Neural progenitor cell (in vitro differentiated cells): ENCODE measurements at regions not wholly inside any gene's neighbourhood (a gene's known extent, or its start where the extent isn't known, plus 50 kb on each side); places are given as distances from the start of the nearest gene placed in this dataset.

Source experiments
- DNase-seq: peaks from one replicate; pipeline ENCODE4 v3.0.0-alpha.2; 2016; ENCODE audit warnings: low spot score
- H2AFZ ChIP-seq: fragments of 200-600 bp; sonication (generic); replicated peaks from 2 replicates; pipeline ENCODE4 v1.6.1; 2016; ENCODE audit warnings: antibody characterized with exemption
- H3F3A ChIP-seq: fragments of 200-600 bp; sonication (generic); 2 replicates; pipeline ENCODE4 v1.6.1; 2016; ENCODE audit warnings: antibody characterized with exemption, low read depth
- H3K27ac ChIP-seq: fragments of 200-600 bp; sonication (generic); 2 replicates; pipeline ENCODE4 v1.5.1; 2016; ENCODE audit warnings: mild to moderate bottlenecking
- H3K27me3 ChIP-seq: fragments of 200-600 bp; sonication (generic); 2 replicates; pipeline ENCODE4 v1.6.1; 2016; ENCODE audit warnings: mild to moderate bottlenecking, moderate library complexity
- H3K36me3 ChIP-seq: fragments of 200-600 bp; sonication (generic); 2 replicates; pipeline ENCODE4 v1.5.1; 2016
- H3K4me1 ChIP-seq: fragments of 200-600 bp; sonication (generic); 2 replicates; pipeline ENCODE4 v1.6.1; 2016; ENCODE audit warnings: mixed run types
- H3K4me2 ChIP-seq: fragments of 200-600 bp; sonication (generic); 2 replicates; pipeline ENCODE4 v1.6.1; 2016
- H3K4me3 ChIP-seq: fragments of 200-600 bp; sonication (generic); 2 replicates; pipeline ENCODE4 v1.5.1; 2016
- H3K79me2 ChIP-seq: fragments of 200-600 bp; sonication (generic); 2 replicates; pipeline ENCODE4 v1.6.1; 2016; ENCODE audit warnings: low read depth
- H3K9ac ChIP-seq: fragments of 200-600 bp; sonication (generic); 2 replicates; pipeline ENCODE4 v1.6.1; 2016
- H3K9me3 ChIP-seq: fragments of 200-600 bp; sonication (generic); 2 replicates; pipeline ENCODE4 v1.5.1; 2016; ENCODE audit warnings: low read depth
- H4K20me1 ChIP-seq: fragments of 200-600 bp; sonication (generic); 2 replicates; pipeline ENCODE4 v1.6.1; 2016; ENCODE audit warnings: low read depth
- H3K27ac Mint-ChIP-seq: 3 replicates; pipeline ENCODE4 v1.8.0; 2021; ENCODE audit warnings: mixed read lengths
- H3K27me3 Mint-ChIP-seq: 2 replicates; pipeline ENCODE4 v1.8.0; 2022; ENCODE audit warnings: low read depth, mild to moderate bottlenecking, inconsistent platforms, moderate library complexity, mixed read lengths; ENCODE audit not compliant: insufficient read depth
- H3K36me3 Mint-ChIP-seq: 3 replicates; pipeline ENCODE4 v1.8.0; 2021; ENCODE audit warnings: mixed read lengths
- H3K4me1 Mint-ChIP-seq: 3 replicates; pipeline ENCODE4 v1.8.0; 2021; ENCODE audit warnings: mixed read lengths
- H3K4me3 Mint-ChIP-seq: 3 replicates; pipeline ENCODE4 v1.8.0; 2021; ENCODE audit warnings: mild to moderate bottlenecking, moderate library complexity, mixed read lengths
- H3K9me3 Mint-ChIP-seq: 3 replicates; pipeline ENCODE4 v1.8.0; 2020; ENCODE audit warnings: mixed read lengths
- CTCF ChIP-seq: fragments of 200-600 bp; sonication (generic); IDR thresholded peaks from 2 replicates; pipeline ENCODE4 v1.5.1; 2017; ENCODE audit warnings: antibody characterized with exemption, mild to moderate bottlenecking
- EZH2 ChIP-seq: fragments of 200-600 bp; sonication (generic); IDR thresholded peaks from 2 replicates; pipeline ENCODE4 v1.6.1; 2017; ENCODE audit warnings: antibody characterized with exemption, mild to moderate bottlenecking, moderate library complexity
- EZH2phosphoT487 ChIP-seq: fragments of 200-600 bp; sonication (generic); IDR thresholded peaks from 2 replicates; pipeline ENCODE4 v1.6.1; 2017; ENCODE audit warnings: antibody characterized with exemption

GRCh38 chrX:25277574-25277973 lies 261.8 kb upstream of the ARX start:
- H3K9ac ChIP-seq, result no peak overlapping the region
- H3K36me3 ChIP-seq, result no peaks in the 10 kb centered on the region
- H3K9me3 Mint-ChIP-seq, result no peaks in the 10 kb centered on the region
- H3K27ac ChIP-seq, result no peak overlapping the region
- peak overlapping the region; percentile 6 for H3K4me2 ChIP-seq
- no peaks in the 10 kb centered on the region for H3K79me2 ChIP-seq
- H3K4me3 ChIP-seq, result no peak overlapping the region
- H3K27me3 Mint-ChIP-seq, result peaks cover 6% of the 10 kb centered on the region
- H3K4me3 Mint-ChIP-seq, result no peak overlapping the region
- H3K9me3 ChIP-seq, result no peaks in the 10 kb centered on the region
- peaks cover 18% of the 10 kb centered on the region for H3K4me1 ChIP-seq
- H3F3A ChIP-seq, result no peaks in the 10 kb centered on the region
- peak; percentile 3 for DNase-seq
- no peaks in the 10 kb centered on the region for H3K36me3 Mint-ChIP-seq
- no peak overlapping the region for H2AFZ ChIP-seq
- peaks cover 3% of the 10 kb centered on the region for H3K4me1 Mint-ChIP-seq
- H3K27me3 ChIP-seq, result no peaks in the 10 kb centered on the region
- H4K20me1 ChIP-seq, result no peaks in the 10 kb centered on the region
- H3K27ac Mint-ChIP-seq, result no peak overlapping the region
- no peak for TF ChIP-seq EZH2
- TF ChIP-seq CTCF, result no peak
- no peak for TF ChIP-seq EZH2phosphoT487

DNA sequence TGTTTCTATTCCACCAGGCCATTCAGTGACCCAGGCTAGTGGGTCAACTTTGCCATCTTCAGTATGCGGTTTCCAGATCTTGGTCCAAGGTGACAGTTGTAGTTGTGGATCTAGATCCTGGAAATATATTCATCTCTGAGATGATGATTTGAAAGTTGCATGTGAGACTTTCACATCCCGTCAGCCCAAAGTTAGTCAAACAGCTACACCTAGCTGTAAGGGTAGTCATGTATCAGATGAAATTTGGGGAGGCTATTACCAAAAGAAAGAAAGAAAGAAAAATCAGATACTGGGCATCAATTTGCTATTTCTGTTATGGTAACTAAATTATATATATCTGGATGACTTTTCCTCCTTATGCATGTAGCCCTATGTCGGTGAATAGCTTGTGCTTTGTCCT lies 259.4 kb upstream of the ARX start:
- Histone ChIP-seq H3K27me3 (no peaks in the 10 kb centered on the region), H3F3A (no peaks in the 10 kb centered on the region), H4K20me1 (no peaks in the 10 kb centered on the region), H3K4me1 (peaks cover 18% of the 10 kb centered on the region), H2AFZ (no peak overlapping the region), H3K4me2 (no peak overlapping the region), H3K79me2 (no peaks in the 10 kb centered on the region), H3K9me3 (no peaks in the 10 kb centered on the region), H3K9ac (no peak overlapping the region), H3K4me3 (no peak overlapping the region), H3K36me3 (no peaks in the 10 kb centered on the region), H3K27ac (no peak overlapping the region)
- H3K36me3 Mint-ChIP-seq, result no peaks in the 10 kb centered on the region
- H3K4me1 Mint-ChIP-seq, result peaks cover 3% of the 10 kb centered on the region
- no peak overlapping the region for H3K27ac Mint-ChIP-seq
- H3K27me3 Mint-ChIP-seq, result peaks cover 6% of the 10 kb centered on the region
- H3K9me3 Mint-ChIP-seq, result no peaks in the 10 kb centered on the region
- no peak overlapping the region for H3K4me3 Mint-ChIP-seq
- peak; percentile 15 for TF ChIP-seq CTCF
- TF ChIP-seq EZH2phosphoT487, result no peak
- DNase-seq, result no peak

DNA sequence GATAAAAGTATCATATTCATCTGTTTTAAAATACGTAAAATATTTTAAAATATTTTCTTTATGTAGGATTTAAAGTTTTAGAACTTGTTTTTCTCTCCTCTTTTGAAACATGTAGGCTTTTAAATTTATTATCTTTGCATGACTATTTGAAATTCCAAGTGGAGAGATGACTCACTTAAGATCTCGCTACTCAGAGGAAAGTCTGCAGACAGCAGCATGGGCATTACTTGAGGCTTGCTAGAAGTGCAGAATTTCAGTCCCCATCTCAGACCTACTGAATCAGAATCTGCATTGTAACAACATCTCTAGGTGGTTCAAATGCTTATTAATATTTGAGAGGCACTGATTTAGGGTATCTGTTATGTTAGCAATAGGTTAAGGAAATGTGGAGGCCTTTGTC lies 225.7 kb upstream of the ARX start:
- Mint-ChIP-seq H3K4me1 (no peaks in the 10 kb centered on the region), H3K9me3 (no peaks in the 10 kb centered on the region), H3K4me3 (no peak overlapping the region), H3K36me3 (no peaks in the 10 kb centered on the region), H3K27ac (no peak overlapping the region), H3K27me3 (no peaks in the 10 kb centered on the region)
- Histone ChIP-seq H3K79me2 (no peaks in the 10 kb centered on the region), H3K27ac (no peak overlapping the region), H3K4me1 (no peaks in the 10 kb centered on the region), H3K4me3 (no peak overlapping the region), H3K27me3 (no peaks in the 10 kb centered on the region), H3F3A (no peaks in the 10 kb centered on the region), H3K36me3 (no peaks in the 10 kb centered on the region), H3K9ac (no peak overlapping the region), H3K4me2 (no peak overlapping the region), H2AFZ (no peak overlapping the region), H4K20me1 (no peaks in the 10 kb centered on the region), H3K9me3 (no peaks in the 10 kb centered on the region)
- no peak for TF ChIP-seq EZH2phosphoT487
- TF ChIP-seq CTCF, result no peak
- TF ChIP-seq EZH2, result no peak
- DNase-seq, result no peak

DNA sequence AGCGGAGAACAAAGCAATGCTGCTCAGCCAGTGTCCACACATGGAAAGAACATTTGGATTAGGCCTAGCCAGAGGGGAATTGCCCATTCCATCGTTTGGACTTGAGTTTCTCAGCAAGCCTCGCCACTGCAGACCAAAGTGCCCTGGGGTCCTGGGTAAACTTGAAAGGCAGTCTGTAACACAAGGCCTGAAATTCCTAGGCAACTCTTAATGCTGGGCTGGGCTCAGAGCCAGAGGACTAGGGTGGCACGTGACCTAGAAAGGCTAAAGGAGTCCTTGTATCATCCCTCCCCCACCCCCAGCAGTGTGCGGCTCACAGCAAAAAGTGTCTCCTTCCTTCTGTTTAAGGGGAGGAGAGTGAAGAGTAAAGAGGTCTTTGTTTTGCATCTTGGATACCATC lies 210.4 kb upstream of the ARX start:
- no peaks in the 10 kb centered on the region for H3K79me2 ChIP-seq
- no peak for TF ChIP-seq CTCF
- no peak for TF ChIP-seq EZH2
- TF ChIP-seq EZH2phosphoT487, result no peak
- no peaks in the 10 kb centered on the region for H3K9me3 ChIP-seq
- H3K4me3 Mint-ChIP-seq, result no peak overlapping the region
- H4K20me1 ChIP-seq, result no peaks in the 10 kb centered on the region
- H2AFZ ChIP-seq, result no peak overlapping the region
- H3K9ac ChIP-seq, result no peak overlapping the region
- H3K4me1 ChIP-seq, result no peaks in the 10 kb centered on the region
- H3F3A ChIP-seq, result no peaks in the 10 kb centered on the region
- H3K9me3 Mint-ChIP-seq, result peaks cover 5% of the 10 kb centered on the region
- no peak overlapping the region for H3K27ac Mint-ChIP-seq
- H3K27ac ChIP-seq, result no peak overlapping the region
- no peak overlapping the region for H3K4me2 ChIP-seq
- H3K36me3 Mint-ChIP-seq, result no peaks in the 10 kb centered on the region
- no peaks in the 10 kb centered on the region for H3K36me3 ChIP-seq
- no peak overlapping the region for H3K4me3 ChIP-seq
- no peaks in the 10 kb centered on the region for H3K27me3 Mint-ChIP-seq
- no peak for DNase-seq
- H3K4me1 Mint-ChIP-seq, result no peaks in the 10 kb centered on the region
- no peaks in the 10 kb centered on the region for H3K27me3 ChIP-seq
